ENCODE measurements at regions not wholly inside any gene's neighbourhood (a gene's known extent, or its start where the extent isn't known, plus 50 kb on each side); places are given as distances from the start of the nearest gene placed in this dataset.

- DNase-seq (ENCODE audit: low spot score in 2 of 2) = no peak
- intact Hi-C loops (cut with DNase I; ENCODE audit: low total_unique reads) = no loop called here
These were observed 1512.5 kb downstream of the STIM2 start for GRCh38 chr4:28373191-28373590.

GRCh38 chr4:28373601-28374000 is 1513.0 kb downstream of the STIM2 start:
- no peak for TF ChIP-seq POLR2AphosphoS5 (IDR thresholded peaks at IDR 0.05)
- no peak for TF ChIP-seq CTCF (IDR thresholded peaks at IDR 0.05)
- TF ChIP-seq POLR2A (IDR thresholded peaks at IDR 0.05) = no peak
- DNase-seq (ENCODE audit: low spot score in 2 of 2) = no peak
- Histone ChIP-seq H3K4me1 (no peaks in the 10 kb centered on the region), H3K36me3 (no peaks in the 10 kb centered on the region), H3K27me3 (no peaks in the 10 kb centered on the region), H3K9me3 (no peaks in the 10 kb centered on the region), H3K27ac (no peak overlapping the region), H3K4me3 (no peak overlapping the region)
- intact Hi-C loops (cut with DNase I; ENCODE audit: low total_unique reads) = no loop called here

More at GRCh38 chr4:28373191-28373590, 1512.5 kb downstream of the STIM2 start:
- Histone ChIP-seq H3K36me3 (no peaks in the 10 kb centered on the region), H3K4me3 (no peak overlapping the region), H3K27ac (no peak overlapping the region), H3K9me3 (no peaks in the 10 kb centered on the region), H3K27me3 (no peaks in the 10 kb centered on the region), H3K4me1 (no peaks in the 10 kb centered on the region)
- TF ChIP-seq POLR2A (IDR thresholded peaks at IDR 0.05) (no peak), POLR2AphosphoS5 (IDR thresholded peaks at IDR 0.05) (no peak), CTCF (IDR thresholded peaks at IDR 0.05) (no peak)

- Histone ChIP-seq H3K9me3 (no peaks in the 10 kb centered on the region), H3K27ac (no peak overlapping the region), H3K27me3 (no peaks in the 10 kb centered on the region), H3K4me3 (no peak overlapping the region), H3K4me1 (no peaks in the 10 kb centered on the region), H3K36me3 (no peaks in the 10 kb centered on the region)
- intact Hi-C loops (cut with DNase I; ENCODE audit: low total_unique reads) = no loop called here
- no peak for DNase-seq (ENCODE audit: low spot score in 2 of 2)
- no peak for TF ChIP-seq POLR2A (IDR thresholded peaks at IDR 0.05)
These were observed 1517.6 kb downstream of the STIM2 start for GRCh38 chr4:28378109-28378830.

- TF ChIP-seq POLR2A (IDR thresholded peaks at IDR 0.05) = no peak
- TF ChIP-seq CTCF (IDR thresholded peaks at IDR 0.05) = no peak
- no peak for TF ChIP-seq POLR2AphosphoS5 (IDR thresholded peaks at IDR 0.05)
- H3K27ac ChIP-seq = no peak overlapping the region
- H3K9me3 ChIP-seq = no peaks in the 10 kb centered on the region
- H3K27me3 ChIP-seq = no peaks in the 10 kb centered on the region
- no peak overlapping the region for H3K4me3 ChIP-seq
- no peaks in the 10 kb centered on the region for H3K4me1 ChIP-seq
- no peaks in the 10 kb centered on the region for H3K36me3 ChIP-seq
- no peak for DNase-seq (ENCODE audit: low spot score in 2 of 2)
- intact Hi-C loops (cut with DNase I; ENCODE audit: low total_unique reads) = no loop called here
These were observed 1525.2 kb downstream of the STIM2 start for GRCh38 chr4:28385801-28386200.

- H3K27ac ChIP-seq = no peak overlapping the region
- no peaks in the 10 kb centered on the region for H3K4me1 ChIP-seq
- intact Hi-C loops (cut with DNase I; ENCODE audit: low total_unique reads) = no loop called here
- no peaks in the 10 kb centered on the region for H3K9me3 ChIP-seq
- TF ChIP-seq CTCF (IDR thresholded peaks at IDR 0.05) (no peak), POLR2A (IDR thresholded peaks at IDR 0.05) (no peak), POLR2AphosphoS5 (IDR thresholded peaks at IDR 0.05) (no peak)
- no peak for DNase-seq (ENCODE audit: low spot score in 2 of 2)
- no peaks in the 10 kb centered on the region for H3K27me3 ChIP-seq
- no peak overlapping the region for H3K4me3 ChIP-seq
- no peaks in the 10 kb centered on the region for H3K36me3 ChIP-seq
These were observed 1526.1 kb downstream of the STIM2 start for GRCh38 chr4:28386776-28387175.
